SW480 (cell line): ENCODE measurements at regions not wholly inside any gene's neighbourhood (a gene's known extent, or its start where the extent isn't known, plus 50 kb on each side); places are given as distances from the start of the nearest gene placed in this dataset.
A peak's percentile ranks its signal among the peaks of the same experiment; 100 is the strongest.
"Not testable (repeated sequence)": the region's sequence is repeated elsewhere in the genome, so short reads cannot be mapped to it uniquely, and the experiment has no call there.

Source experiments
- DNase-seq: peaks from one replicate; pipeline ENCODE4 v3.0.0-alpha.2; 2016; ENCODE audit warnings: low spot score

- no peak for DNase-seq
Observed at GRCh38 chr3:98644168-98644567, 50.8 kb upstream of the CPOX start.

- DNase-seq: no peak
Observed at GRCh38 chr3:98645039-98645438, 51.6 kb upstream of the CPOX start.

- no peak for DNase-seq
Observed at GRCh38 chr3:98646680-98647079, 53.3 kb upstream of the CPOX start.

DNA sequence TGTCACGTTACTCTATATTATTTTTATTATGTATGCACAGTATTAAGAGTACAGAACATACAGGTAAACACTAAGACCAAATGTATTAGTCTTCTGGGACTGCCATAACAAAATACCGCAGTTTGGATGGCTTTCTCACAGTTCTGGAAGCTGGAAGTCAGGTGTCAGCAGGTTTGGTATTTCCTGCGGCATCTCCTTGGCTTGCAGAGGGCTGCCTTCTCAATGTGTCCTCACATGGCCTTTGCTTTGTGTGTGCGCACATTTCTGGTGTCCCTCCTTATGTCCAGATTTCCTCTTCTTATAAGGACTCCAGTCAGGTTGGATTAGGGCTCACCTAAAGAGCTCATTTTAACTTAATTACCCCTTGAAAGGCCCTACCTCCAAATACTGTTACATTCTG lies 53.8 kb upstream of the CPOX start:
- DNase-seq: no peak

- DNase-seq: no peak
Observed at GRCh38 chr3:98650971-98651779, 57.8 kb upstream of the CPOX start.

- no peak for DNase-seq
Observed at GRCh38 chr3:98651780-98652077, 58.3 kb upstream of the CPOX start.

GRCh38 chr3:98655666-98656065 lies 62.3 kb upstream of the CPOX start:
- DNase-seq: no peak

DNA sequence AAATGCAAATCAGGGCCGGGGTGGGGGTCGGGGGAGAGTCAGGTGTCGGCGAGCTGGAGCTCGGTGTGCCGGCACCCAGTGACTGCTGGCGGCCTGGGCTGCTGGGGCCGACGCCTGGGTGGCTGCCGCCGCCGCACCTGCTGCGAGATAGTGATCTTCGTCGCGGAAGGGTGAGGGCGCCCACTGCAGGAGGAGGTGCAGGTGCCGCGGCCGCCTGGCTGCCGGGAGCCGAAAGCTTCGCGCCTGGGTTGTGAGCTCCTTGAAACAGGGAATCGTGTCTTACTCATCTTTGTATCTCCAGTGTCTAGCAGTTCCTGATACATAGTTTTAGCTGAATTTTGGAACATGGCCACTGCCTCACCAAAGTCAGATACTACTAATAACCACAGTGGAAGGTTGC lies 64.0 kb upstream of the CPOX start:
- DNase-seq: peak; percentile 46

- no peak for DNase-seq
Observed at GRCh38 chr3:98662699-98663098, 69.3 kb upstream of the CPOX start.

GRCh38 chr3:98670020-98670419 lies 76.6 kb upstream of the CPOX start:
- DNase-seq: peak; percentile 9

- DNase-seq: no peak
Observed at GRCh38 chr3:98679986-98680385, 83.2 kb upstream of the ST3GAL6 start.

GRCh38 chr3:98680723-98681122 lies 82.4 kb upstream of the ST3GAL6 start:
- DNase-seq: peak; percentile 14

DNA sequence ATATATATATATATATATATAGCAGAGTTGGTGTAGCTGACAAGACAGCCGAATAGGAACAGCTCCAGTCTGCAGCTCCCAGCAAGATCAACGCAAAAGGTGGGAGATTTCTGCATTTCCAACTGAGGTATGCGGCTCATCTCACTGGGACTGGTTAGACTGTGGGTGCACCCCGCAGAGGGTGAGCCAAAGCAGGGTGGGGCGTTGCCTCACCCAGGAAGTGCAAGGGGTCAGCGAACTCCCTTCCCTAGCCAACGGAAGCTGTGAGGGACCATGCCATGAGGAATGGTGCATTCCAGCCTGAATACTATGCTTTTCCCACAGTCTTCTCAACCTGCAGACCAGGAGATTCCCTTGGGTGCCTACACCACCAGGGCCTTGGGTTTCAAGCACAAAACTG lies 81.7 kb upstream of the ST3GAL6 start:
- DNase-seq: no peak

DNA sequence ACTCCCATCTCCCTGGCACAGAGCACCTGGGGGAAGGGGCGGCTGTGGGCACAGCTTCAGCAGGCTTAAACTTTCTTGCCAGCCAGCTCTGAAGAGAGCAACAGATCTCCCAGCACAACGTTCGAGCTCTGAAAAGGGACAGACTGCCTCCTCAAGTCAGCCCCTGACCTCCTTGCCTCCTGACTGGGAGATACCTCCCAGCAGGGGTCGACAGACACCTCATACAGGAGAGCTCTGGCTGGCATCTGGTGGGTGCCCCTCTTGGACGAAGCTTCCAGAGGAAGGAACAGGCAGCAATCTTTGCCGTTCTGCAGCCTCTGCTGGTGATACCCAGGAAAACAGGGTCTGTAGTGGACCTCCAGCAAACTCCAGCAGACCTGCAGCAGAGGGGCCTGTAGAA lies 80.7 kb upstream of the ST3GAL6 start:
- not testable (repeated sequence) for DNase-seq

DNA sequence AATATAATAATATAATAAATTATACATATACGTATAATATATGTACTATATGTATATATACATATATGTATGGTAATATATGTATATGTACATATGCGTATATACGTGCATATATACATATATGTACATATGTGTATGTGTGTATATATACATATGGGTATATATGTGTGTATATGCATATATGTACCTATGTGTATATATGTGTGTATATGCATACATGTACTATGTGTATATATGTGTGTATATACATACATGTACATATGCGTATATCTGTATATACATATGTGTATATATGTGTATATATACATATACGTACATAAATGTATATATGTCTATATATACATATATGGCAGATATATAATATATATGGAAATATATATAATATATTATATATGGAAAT lies 74.8 kb upstream of the ST3GAL6 start:
- DNase-seq: no peak

GRCh38 chr3:98690876-98691275 lies 72.3 kb upstream of the ST3GAL6 start:
- DNase-seq: no peak

DNA sequence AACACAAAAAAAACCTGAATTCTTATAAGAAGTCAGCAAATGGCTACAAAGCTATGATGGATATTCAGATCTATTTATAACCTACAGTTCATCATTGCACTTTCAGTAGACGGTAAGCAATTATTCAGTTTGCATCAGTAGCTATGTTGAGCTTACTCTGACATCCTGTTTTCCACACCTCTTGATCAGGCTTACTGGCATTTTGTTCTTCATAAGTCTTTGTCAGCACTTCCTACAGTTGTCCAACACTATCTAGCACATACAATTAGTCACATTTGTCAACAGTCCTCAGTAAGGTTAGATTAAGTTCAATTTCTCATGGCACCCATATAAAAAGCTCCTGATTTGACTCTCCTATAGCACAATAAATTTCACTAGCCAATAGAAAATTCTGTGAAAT lies 71.2 kb upstream of the ST3GAL6 start:
- DNase-seq: no peak

DNA sequence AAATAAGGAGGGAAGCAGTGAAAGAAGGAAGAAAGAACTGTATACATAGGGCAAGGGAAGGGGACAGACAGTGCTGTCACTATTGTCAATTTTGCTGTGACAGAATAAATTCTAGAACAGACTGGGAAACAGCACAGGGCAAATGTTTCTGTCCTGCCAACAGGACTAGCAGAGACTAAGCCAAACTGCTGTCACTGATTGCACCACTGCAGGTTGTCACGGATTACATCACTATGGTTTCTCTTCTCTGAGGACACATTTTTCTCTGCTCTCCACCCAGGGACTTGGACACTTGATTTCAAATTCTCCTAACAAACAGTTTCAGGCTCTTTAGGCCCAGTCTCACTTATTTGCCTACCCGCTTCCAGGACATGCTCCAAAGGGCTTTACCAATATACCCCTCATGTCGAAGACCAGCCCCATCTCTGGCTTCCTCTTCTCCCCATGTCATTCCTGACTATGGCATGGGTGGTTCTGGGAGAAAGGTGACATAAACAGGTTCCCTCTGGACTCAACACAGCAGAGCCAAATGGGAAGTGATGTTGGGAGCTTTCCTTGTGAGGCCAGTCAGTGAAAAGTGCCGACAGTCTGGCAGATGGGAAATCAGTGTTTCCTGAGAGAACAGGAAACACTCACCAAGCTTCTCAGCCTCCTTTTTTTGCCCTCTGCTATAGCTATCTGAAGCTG lies 70.2 kb upstream of the ST3GAL6 start:
- DNase-seq: no peak

GRCh38 chr3:98695796-98696195 lies 67.3 kb upstream of the ST3GAL6 start:
- DNase-seq: no peak

GRCh38 chr3:98696296-98696695 lies 66.8 kb upstream of the ST3GAL6 start:
- not testable (repeated sequence) for DNase-seq

DNA sequence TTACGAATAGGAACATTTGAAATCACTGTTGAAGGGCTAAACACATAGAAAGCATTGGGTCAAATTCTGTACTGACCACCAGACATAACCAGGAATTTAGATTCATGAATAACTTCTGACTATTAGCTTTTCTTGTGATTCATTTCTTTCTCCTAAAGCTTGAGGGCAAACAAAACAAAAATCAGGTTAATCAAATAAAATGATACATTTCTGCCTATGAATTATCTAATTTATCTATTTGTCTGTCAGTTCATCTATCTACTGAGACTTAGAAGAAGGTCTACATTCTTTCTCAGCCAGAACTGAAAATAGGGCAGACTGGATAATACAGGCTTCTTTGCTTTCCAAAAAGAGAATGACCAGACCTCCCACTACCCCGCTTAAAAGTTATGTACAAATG lies 65.9 kb upstream of the ST3GAL6 start:
- DNase-seq: no peak

DNA sequence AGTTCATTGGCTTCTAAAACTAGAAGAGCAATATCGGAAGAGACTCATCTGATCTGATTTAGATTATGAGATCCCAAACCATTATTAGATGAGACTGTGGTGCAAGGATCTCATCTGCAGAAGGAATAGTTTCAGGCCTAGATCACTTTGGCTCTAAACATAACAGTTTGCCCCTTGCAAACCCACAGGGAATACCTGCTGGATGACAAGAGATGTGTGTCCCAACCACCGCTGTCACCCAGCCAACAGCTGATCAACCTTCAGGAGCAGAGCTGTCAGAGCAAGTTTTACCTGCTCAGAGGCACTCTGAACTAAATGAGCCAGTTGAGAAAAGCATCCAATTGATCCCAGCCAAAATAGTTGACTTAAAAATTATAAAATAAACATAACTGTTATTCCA lies 64.0 kb upstream of the ST3GAL6 start:
- no peak for DNase-seq

DNA sequence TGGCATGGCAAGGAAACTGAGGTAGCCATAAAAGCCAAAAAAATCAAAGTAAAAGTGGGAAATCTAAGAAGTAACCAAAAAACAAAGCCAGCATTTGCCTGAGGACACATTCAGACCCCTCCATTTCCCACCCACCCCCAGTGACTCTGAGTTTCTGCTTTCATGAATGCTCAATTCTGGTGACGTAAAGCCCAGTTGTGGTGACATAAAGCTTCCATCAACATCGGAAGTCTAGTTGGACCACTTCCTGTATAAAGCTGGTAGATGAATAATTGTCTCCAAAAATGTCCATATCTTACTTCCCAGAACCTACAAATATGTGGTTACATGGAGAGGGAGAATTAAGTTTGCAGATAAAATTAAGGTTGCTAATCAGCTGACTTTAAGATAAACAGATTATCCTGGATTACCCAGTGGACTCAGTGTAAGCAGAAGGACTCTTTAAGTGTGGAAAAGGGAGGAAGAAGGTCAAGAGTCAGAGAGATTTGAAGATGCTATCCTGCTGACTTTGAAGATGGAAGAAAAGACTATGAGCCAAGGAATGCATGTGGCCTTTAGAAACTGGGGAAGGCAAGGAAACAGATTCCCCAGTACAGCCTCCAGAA lies 62.0 kb upstream of the ST3GAL6 start:
- no peak for DNase-seq

DNA sequence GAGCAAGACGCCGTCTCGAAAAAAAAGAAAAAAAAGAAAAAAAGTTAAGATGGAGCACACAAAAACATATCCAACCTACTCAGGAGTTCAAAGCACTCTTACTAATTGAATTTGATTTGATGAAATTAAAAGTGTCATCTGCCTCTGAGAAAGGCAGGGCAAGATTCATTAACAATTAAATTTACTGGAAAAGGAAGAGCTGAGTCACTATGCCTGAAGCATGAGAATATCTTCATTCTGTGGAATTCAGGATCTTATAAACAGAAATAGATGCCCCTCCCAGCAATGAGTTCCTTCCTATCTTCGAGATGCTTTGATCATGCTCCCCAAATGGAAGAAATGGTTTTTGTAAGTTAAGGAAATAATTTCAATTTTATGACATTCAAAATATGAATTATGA lies 61.0 kb upstream of the ST3GAL6 start:
- DNase-seq: no peak
